ENCODE measurements at regions not wholly inside any gene's neighbourhood (a gene's known extent, or its start where the extent isn't known, plus 50 kb on each side); places are given as distances from the start of the nearest gene placed in this dataset.
"Not testable (repeated sequence)": the region's sequence is repeated elsewhere in the genome, so short reads cannot be mapped to it uniquely, and the experiment has no call there.

- DNase-seq: no peak
Measured at GRCh38 chr12:19671695-19672094, 232.4 kb downstream of the AEBP2 start.

GRCh38 chr12:19674437-19674836, 235.1 kb downstream of the AEBP2 start:
- no peak for DNase-seq

DNA sequence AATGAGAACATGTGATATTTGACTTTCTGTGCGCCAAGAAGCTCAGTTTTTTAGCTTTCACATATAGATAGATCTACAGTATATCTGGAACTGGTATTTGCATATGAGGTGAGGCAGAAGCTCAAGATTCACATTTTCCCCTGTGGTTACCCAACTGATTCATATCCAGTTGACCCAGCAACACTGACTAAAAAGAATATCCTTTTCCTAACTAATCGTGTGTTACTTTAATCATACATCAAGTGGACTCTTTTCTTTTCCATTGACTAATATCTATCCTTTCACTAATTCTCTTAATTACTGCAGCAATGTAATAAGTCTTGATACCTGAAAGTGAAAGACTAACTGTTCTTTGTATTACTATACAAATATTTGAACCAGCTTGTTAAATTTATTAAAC, 236.1 kb downstream of the AEBP2 start:
- no peak for DNase-seq

DNA sequence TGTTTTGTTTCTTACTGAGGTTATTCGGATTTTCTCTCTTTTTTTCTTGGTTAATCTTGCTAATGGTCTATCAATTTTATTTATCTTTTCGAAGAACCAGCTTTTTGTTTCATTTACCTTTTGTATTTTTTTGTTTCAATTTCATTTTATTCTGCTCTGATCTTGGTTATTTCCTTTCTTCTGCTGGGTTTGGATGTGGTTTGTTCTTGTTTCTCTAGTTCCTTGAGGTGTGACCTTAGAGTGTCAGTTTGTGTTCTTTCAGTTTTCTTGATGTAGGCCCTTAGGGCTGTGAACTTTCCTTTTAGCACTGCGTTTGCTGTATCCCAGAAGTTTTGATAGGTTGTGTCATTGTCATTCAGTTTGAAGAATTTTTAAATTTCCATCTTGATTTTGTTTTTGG, 239.2 kb downstream of the AEBP2 start:
- DNase-seq: not testable (repeated sequence)

GRCh38 chr12:19681007-19681406, 241.7 kb downstream of the AEBP2 start:
- DNase-seq: no peak

DNA sequence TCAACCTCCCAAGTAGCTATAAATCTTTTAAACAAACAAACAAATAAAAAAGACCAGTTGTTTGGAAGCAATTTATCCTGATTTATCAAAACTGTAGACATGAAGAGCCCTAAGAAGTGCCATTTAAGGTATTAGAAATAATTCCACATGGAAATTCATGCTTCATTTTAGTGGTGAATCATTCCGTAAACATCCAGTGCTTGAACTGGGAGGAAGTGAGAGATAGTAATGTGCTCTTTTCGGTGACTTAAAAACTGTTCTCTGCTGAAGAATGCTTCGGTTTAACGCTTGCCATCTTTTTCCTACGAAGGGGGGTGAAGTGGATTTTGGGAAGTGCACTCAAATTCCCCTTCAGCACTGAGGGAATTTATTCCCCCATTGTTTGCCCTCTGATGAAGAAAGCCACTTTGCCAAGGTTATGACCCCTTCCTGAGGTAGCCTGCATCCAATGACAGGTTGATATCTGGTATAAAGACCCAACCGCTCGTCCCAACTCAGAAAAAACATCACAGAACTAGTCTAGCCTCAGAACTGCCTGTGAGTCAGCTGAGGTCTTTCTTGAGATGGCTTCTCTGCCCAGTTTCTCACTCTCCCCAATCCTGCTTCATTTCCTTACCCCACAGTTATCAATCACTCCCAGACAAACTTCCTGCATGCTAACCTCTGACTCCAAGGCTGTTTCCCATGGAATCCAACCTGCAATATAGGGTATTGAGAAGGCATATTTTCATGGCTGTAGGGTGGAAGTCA, 244.1 kb downstream of the AEBP2 start:
- no peak for DNase-seq

GRCh38 chr12:19687371-19687770, 248.1 kb downstream of the AEBP2 start:
- no peak for DNase-seq

- DNase-seq: no peak
Measured at GRCh38 chr12:19688532-19688931, 249.2 kb downstream of the AEBP2 start.

DNA sequence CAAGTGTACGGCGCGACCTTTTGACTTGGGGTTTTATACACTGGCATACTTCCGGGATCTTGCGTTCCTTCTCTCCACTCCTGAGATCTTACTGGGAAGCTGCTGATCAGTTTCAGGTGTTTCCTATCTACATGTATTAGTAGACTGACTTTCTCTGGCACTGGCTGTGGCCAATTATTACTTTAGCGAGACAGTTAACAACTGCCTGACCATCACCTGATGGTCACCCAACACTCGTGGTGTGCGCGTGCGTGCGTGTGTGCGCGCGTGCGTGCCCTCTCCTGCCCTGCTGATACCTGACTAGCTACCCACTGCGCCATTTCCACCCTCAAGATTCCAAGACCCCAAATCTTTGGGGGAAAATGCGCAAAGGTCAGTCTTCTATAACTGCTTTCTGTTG, 249.9 kb downstream of the AEBP2 start:
- no peak for DNase-seq

DNA sequence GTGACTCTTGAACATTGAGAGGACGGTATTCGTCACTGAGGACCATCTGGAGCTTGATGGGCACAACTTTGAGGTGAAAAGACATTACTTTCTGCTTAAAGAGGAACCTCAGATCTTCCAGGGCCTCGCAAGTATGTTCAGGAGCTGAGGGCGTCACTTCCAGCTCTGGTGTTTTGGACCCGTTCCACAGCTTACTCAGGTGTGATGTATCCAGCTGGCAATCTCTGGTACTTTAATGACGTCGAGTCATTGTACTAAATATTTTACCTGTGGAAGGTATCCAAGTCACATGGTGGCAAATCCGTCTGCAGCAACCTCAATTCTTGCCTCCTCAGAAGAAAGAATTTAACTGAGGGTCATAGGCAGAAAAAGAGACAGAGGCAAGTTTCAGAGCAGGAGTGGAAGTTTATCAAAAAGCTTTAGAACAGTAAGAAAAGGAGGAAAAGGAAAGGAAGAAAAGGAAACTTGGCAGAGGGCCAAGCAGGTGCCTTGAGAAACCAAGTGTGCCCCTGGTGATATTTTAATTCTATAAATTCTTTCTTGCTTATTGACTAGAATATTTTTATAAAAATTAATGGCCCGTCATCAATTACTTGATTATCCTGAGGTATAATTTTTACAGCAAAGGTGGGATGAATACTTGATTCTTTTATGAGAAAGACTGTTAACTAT, 250.6 kb downstream of the AEBP2 start:
- DNase-seq: no peak

DNA sequence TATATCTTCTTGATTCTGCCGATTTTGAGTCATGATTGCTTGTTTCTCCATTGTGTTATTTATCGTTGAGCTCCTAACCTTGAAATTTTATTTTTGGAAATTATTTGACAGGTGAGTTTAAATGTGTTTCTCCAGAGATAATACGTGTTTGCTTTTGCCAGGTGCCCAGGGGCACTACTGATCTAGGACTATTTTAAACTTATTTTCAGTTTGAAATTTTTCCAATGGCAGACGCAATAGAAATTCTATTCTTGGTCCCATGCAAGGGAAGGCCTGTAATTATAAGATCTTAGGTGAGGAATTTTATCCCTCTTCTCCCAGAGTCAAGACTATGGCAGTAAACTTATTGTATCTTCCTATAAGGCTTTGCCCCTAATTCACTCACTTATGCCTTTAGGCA, 252.8 kb downstream of the AEBP2 start:
- DNase-seq: no peak

DNA sequence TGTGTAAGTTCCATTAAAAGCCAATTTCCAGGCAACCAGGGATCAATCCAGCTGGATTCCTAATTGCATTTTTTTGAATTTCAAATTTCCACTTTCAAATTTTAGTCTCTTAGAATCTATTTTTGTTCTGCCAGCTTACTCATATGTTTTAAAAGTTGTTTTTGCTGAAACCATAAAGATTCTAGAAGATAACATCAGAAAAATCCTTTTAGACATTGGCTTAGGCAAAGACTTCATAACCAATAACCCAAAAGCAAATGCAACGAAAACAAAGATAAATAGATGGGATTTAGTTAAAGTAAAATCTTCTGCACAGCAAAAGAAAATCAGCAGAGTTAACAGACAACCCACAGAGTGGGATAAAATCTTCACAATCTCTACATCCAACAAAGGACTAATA, 253.3 kb downstream of the AEBP2 start:
- no peak for DNase-seq

GRCh38 chr12:19694627-19695026, 255.3 kb downstream of the AEBP2 start:
- peak; percentile 59 for DNase-seq

GRCh38 chr12:19695244-19696098, 256.2 kb downstream of the AEBP2 start:
- no peak for DNase-seq

DNA sequence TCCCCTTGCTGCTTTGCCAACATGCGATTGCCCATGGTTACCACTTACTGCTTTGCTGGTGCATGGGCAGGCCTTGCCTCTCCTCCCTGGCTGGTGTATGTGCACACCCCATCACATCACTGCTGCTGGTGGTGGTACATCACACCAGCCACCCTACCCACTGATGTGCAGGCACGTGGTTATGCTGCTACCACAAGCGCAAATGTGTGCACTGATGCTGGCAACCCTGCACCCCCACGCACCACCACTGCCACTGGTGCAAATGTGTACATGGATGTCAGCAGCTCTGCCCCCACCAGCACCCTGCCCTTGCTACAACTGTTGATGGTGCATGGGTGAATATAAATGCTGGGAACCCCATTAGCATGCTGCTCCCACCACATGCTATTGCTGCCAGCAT, 261.7 kb downstream of the AEBP2 start:
- no peak for DNase-seq

GRCh38 chr12:19704966-19705365, 265.7 kb downstream of the AEBP2 start:
- no peak for DNase-seq

- no peak for DNase-seq
Measured at GRCh38 chr12:19706936-19707335, 267.6 kb downstream of the AEBP2 start.

DNA sequence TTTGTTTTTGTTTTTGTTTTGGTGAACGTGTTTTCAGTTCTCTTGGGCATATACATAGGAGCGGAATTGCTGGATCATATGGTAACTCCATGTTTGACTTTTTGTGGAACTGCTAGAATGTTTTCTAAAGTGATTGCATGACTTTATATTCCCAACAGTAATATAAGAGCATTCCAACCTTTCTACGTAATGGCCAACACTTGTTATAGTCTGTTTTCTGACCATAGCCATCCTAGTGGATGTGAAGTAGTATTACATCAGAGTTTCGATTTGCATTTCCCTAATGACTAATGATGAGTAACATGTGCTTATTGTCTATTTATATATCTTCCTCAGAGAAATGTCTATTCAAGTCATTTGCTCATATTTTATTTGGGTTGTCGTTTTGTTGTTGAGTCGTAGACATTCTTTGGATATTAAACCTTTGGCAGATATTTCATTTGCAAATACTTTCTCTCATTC, 268.7 kb downstream of the AEBP2 start:
- DNase-seq: peak; percentile 31

- no peak for DNase-seq
Measured at GRCh38 chr12:19709889-19710288, 270.6 kb downstream of the AEBP2 start.

DNA sequence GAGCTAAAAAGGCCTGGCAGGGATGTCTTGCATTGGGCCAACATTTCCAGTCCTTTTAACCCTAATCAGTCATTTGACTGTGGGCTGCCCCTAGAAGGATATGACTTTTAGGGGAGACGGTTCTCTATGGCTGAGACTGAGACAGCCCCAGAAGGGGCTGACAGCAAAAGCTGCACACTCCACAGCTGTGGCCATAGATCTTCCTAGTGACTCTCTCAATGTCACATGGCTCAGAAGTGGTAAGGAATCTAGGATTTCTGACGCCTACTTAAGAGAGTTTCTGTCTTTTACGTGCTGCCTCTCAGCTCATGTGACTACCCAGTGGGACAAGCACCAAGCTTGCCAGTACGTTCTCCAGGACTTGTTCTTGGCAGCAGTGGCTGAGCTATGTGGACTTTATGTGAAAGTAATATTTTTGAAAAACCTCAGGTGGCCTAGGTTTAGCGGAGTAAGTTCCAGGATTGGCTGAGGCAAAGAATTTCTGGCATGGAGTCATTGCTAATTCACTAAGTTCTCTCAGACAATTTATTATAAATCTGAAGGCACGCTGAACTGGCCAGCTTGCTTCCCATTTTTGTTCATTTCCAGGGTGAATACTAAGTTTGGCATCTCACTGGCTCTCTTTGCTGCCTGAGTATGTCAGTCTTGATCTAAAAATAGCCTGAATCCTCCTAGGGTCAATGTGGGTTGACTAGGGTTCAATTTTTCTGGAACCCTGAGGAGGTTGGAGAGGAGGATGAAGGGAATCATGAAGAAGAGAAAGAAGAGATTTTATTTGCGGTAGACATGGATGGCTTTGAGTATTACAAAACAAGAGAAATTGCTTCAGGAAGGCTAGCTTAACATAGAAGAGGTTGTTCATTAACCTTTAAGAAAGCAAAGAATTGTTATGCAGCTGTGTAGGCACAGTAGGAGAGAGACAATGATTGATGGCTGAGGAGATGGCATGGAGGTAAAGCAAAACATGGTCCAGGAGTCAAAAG, 271.8 kb downstream of the AEBP2 start:
- no peak for DNase-seq

DNA sequence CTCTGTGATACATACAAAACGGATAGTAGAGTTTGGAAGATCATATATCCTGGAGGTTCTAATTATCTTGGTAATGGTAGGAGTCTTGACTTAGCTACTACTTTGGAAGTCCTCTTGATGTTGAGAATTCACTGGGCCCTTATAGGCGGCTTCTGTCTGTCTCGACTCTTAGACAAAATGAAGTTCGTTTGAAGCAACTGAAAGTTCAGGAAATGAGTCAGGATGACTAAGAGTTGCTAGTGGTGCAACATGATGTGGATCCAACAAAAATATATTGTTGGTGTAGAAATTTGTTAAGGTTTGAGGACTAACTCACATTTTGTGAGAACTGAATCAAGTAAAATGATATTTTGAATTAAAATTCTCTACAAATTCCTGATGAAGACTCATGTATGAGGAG, 272.7 kb downstream of the AEBP2 start:
- DNase-seq: peak; percentile 44

DNA sequence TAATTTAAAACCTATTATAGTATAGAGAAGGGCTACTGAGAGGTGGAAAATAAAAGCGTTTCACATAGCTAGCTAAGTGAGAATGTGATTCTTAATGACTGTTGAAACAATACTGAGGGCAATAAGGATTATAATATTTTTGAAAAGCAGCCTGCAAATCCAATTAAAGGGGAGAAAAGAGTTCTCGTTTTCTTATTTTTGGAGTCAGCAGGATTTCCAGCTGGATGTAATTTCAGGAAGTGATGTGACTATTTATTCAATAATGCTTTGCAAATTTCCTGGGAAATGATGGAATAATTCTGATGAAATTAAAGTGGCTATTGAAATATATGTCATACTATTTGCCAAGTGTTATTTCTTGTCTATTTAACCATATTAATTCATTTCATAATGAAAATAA, 279.1 kb downstream of the AEBP2 start:
- DNase-seq: no peak
